ENCODE measurements at regions not wholly inside any gene's neighbourhood (a gene's known extent, or its start where the extent isn't known, plus 50 kb on each side); places are given as distances from the start of the nearest gene placed in this dataset.

GRCh38 chrX:97842468-97843199 is 958.9 kb downstream of the RPA4 start:
- no peak for DNase-seq (ENCODE audit: low read depth, low spot score)
- H3K9ac ChIP-seq (replicated peaks; ENCODE audit: extremely low read depth, insufficient read depth, low read length): no peak overlapping the region
- no peaks in the 10 kb centered on the region for H3K4me1 ChIP-seq (ENCODE audit: control insufficient read depth, extremely low read depth, insufficient read depth, low read length)
- dilution Hi-C loops (cut with MboI; ENCODE audit: extremely low pct_ligation_motif_present, low sequenced_read_pairs): no loop called here
- H3K27ac ChIP-seq (ENCODE audit: insufficient read depth, low read depth, low read length): no peak overlapping the region
- no peak for TF ChIP-seq JUN (IDR thresholded peaks at IDR 0.05; ENCODE audit: borderline replicate concordance, insufficient read depth, insufficient read length, low read depth)
- TF ChIP-seq GATA2 (IDR thresholded peaks at IDR 0.05; ENCODE audit: insufficient read depth, insufficient read length, low read depth, low read length): no peak
- no peak for TF ChIP-seq MYC (IDR thresholded peaks at IDR 0.05; ENCODE audit: low read depth, low read length)
- TF ChIP-seq MAX (IDR thresholded peaks at IDR 0.05; ENCODE audit: insufficient read depth, insufficient read length): no peak
- no peak for TF ChIP-seq POLR2A (IDR thresholded peaks at IDR 0.05; ENCODE audit: low read depth, low read length)
- no peak for TF ChIP-seq EZH2 (IDR thresholded peaks at IDR 0.05; ENCODE audit: borderline replicate concordance, low read depth, low read length, severe bottlenecking)
- no peak for TF ChIP-seq FOS (IDR thresholded peaks at IDR 0.05; ENCODE audit: borderline replicate concordance, insufficient read depth, low read length)
- TF ChIP-seq, protein P1, sequence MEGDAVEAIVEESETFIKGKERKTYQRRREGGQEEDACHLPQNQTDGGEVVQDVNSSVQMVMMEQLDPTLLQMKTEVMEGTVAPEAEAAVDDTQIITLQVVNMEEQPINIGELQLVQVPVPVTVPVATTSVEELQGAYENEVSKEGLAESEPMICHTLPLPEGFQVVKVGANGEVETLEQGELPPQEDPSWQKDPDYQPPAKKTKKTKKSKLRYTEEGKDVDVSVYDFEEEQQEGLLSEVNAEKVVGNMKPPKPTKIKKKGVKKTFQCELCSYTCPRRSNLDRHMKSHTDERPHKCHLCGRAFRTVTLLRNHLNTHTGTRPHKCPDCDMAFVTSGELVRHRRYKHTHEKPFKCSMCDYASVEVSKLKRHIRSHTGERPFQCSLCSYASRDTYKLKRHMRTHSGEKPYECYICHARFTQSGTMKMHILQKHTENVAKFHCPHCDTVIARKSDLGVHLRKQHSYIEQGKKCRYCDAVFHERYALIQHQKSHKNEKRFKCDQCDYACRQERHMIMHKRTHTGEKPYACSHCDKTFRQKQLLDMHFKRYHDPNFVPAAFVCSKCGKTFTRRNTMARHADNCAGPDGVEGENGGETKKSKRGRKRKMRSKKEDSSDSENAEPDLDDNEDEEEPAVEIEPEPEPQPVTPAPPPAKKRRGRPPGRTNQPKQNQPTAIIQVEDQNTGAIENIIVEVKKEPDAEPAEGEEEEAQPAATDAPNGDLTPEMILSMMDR (IDR thresholded peaks at IDR 0.05; ENCODE audit: extremely low read depth in 1 of 2, insufficient read depth in 1 of 2, low read depth in 1 of 2, low read length in 2 of 2): no peak
- TF ChIP-seq POLR2AphosphoS5 (IDR thresholded peaks at IDR 0.05; ENCODE audit: insufficient read depth, low read depth, low read length): no peak
- H3K79me2 ChIP-seq (ENCODE audit: control insufficient read depth, insufficient read depth, low read length): no peaks in the 10 kb centered on the region
- FAIRE-seq: no peak
- H4K20me1 ChIP-seq (replicated peaks; ENCODE audit: control insufficient read depth, extremely low read depth, insufficient read depth, low read length): no peaks in the 10 kb centered on the region
- no peak overlapping the region for H3K4me2 ChIP-seq (ENCODE audit: insufficient read depth, low read length)
- no peaks in the 10 kb centered on the region for H3K27me3 ChIP-seq (ENCODE audit: control insufficient read depth in 2 of 2, insufficient read depth in 2 of 2, low read length in 2 of 2)
- no peaks in the 10 kb centered on the region for H3K9me3 ChIP-seq (replicated peaks; ENCODE audit: control insufficient read depth, insufficient read depth, low read length)
- H3K36me3 ChIP-seq (ENCODE audit: control insufficient read depth in 2 of 2, extremely low read depth in 1 of 2, insufficient read depth in 2 of 2, low read length in 2 of 2): no peaks in the 10 kb centered on the region
- ChIA-PET POLR2A (no interaction called here), CTCF (no interaction called here)
- no TSS peak for BruUV-seq (replicated peaks)
- H3K9me1 ChIP-seq (replicated peaks; ENCODE audit: control insufficient read depth, extremely low read depth, insufficient read depth, low read length): no peaks in the 10 kb centered on the region
- no peak overlapping the region for H3K4me3 ChIP-seq (replicated peaks in 1 of 3; ENCODE audit: insufficient read depth in 1 of 3, low read depth in 1 of 3, low read length in 3 of 3)
- intact Hi-C loops (cut with micrococcal nuclease): no loop called here
- no peak overlapping the region for H2AFZ ChIP-seq (ENCODE audit: low read depth, low read length)
